K562 (cell line): ENCODE measurements at regions not wholly inside any gene's neighbourhood (a gene's known extent, or its start where the extent isn't known, plus 50 kb on each side); places are given as distances from the start of the nearest gene placed in this dataset.

Experiments
- ATAC-seq: fragments of 200-7000 bp; cut with Tn5 transposase; 3 replicates; pipeline ENCODE4 v1.9.1; 2020; ENCODE audit warnings: moderate library complexity
- BruUV-seq: library from RNA; stranded (reverse); fragments of 400-500 nt; replicated peaks from 2 replicates; lab custom pipeline; 2021; lab: Mats Ljungman, UMichigan
- CTCF ChIA-PET: fragments of 300-600 bp; formaldehyde crosslinking; extraction: SDS; loops from one replicate; lab custom pipeline; 2021; ENCODE audit warnings: low intra/inter-chr PET ratio; lab: Yijun Ruan, JAX
- POLR2A ChIA-PET: fragments of 300-600, 350-650 bp; sonication (Branson Sonifier 250); formaldehyde crosslinking; extraction: SDS; loops from one replicate; lab custom pipeline; 2021; ENCODE audit warnings: antibody characterized with exemption, inconsistent platforms; lab: Yijun Ruan, JAX
- DNase-seq, 4 experiments: peaks; one replicate each; pipeline versions ENCODE4 v3.0.0 to v3.0.0-alpha.2; 2011 to 2018; ENCODE audit warnings: low spot score in 3 of 4, mixed read lengths in 3 of 4; ENCODE audit errors: extremely low read depth in 1 of 4
- FAIRE-seq: peaks from 2 replicates; lab custom pipeline; 2011; peaks lifted over from hg19 to GRCh38; lab: Jason Lieb, UNC
- H2AFZ ChIP-seq: 2 replicates; pipeline ENCODE4 v1.6.0; 2011; ENCODE audit warnings: low read depth, low read length, control low read depth, inconsistent platforms
- H3K27ac ChIP-seq: fragments of 200-600 bp; 3 replicates; pipeline ENCODE4 v1.8.0; 2011; ENCODE audit warnings: low read depth, mild to moderate bottlenecking, control low read depth, inconsistent platforms, low read length, moderate library complexity, mixed read lengths; ENCODE audit errors: extremely low read depth
- H3K27me3 ChIP-seq, 2 experiments: fragments of 300-600 bp in 1 of 2; 2 replicates in 1 of 2; 3 replicates in 1 of 2; pipeline versions ENCODE4 v1.6.0 to v1.8.0; 2011; ENCODE audit warnings: inconsistent platforms in 2 of 2, low read length in 2 of 2, mild to moderate bottlenecking in 1 of 2, mixed read lengths in 1 of 2, moderate library complexity in 1 of 2; ENCODE audit not compliant: control insufficient read depth in 2 of 2, insufficient read depth in 2 of 2
- H3K36me3 ChIP-seq: fragments of 300-600 bp; 3 replicates; pipeline ENCODE4 v1.8.0; 2011; ENCODE audit warnings: mild to moderate bottlenecking, low read length, inconsistent platforms; ENCODE audit not compliant: control insufficient read depth, insufficient read depth
- H3K4me1 ChIP-seq, 2 experiments: fragments of 200-600 bp in 1 of 2; replicated peaks in 1 of 2; 2 replicates in 1 of 2; 3 replicates in 1 of 2; pipeline versions ENCODE4 v1.5.1 to v1.8.0; 2011; ENCODE audit warnings: inconsistent platforms in 2 of 2, low read length in 2 of 2, mild to moderate bottlenecking in 1 of 2, mixed read lengths in 1 of 2, moderate library complexity in 1 of 2; ENCODE audit not compliant: control insufficient read depth in 2 of 2, insufficient read depth in 2 of 2
- H3K4me2 ChIP-seq: 2 replicates; pipeline ENCODE4 v1.6.1; 2011; ENCODE audit warnings: low read length, control low read depth, inconsistent platforms, mixed read lengths; ENCODE audit not compliant: insufficient read depth
- H3K4me3 ChIP-seq: fragments of 200-600 bp; sonication (generic), shearing (Covaris generic); 2 replicates; pipeline ENCODE4 v1.5.1; 2016; ENCODE audit warnings: control low read depth, inconsistent platforms
- H3K79me2 ChIP-seq: fragments of 200-600 bp; 3 replicates; pipeline ENCODE4 v1.8.0; 2011; ENCODE audit warnings: low read length, inconsistent platforms; ENCODE audit not compliant: control insufficient read depth, insufficient read depth
- H3K9ac ChIP-seq, 2 experiments: 2 replicates each; pipeline versions ENCODE4 v1.6.0 to v1.6.1; 2011; ENCODE audit warnings: low read depth in 2 of 2, low read length in 2 of 2, control low read depth in 1 of 2, inconsistent platforms in 1 of 2, mild to moderate bottlenecking in 1 of 2, mixed read lengths in 1 of 2; ENCODE audit not compliant: insufficient read depth in 1 of 2
- H3K9me1 ChIP-seq: one replicate; pipeline ENCODE4 v1.6.0; 2011; ENCODE audit warnings: inconsistent platforms, mild to moderate bottlenecking, low read length, moderate library complexity; ENCODE audit not compliant: control insufficient read depth, insufficient read depth
- H3K9me3 ChIP-seq: replicated peaks from 2 replicates; pipeline ENCODE4 v1.5.1; 2011; ENCODE audit warnings: low read depth, low read length, inconsistent platforms; ENCODE audit not compliant: control insufficient read depth, insufficient read depth
- H4K20me1 ChIP-seq: replicated peaks from 2 replicates; pipeline ENCODE4 v1.6.1; 2011; ENCODE audit warnings: low read length, inconsistent platforms, mixed read lengths; ENCODE audit not compliant: control insufficient read depth, insufficient read depth
- ARID1B ChIP-seq: fragments of 450-650 bp; IDR thresholded peaks from 2 replicates; pipeline ENCODE4 v1.6.1; 2016; ENCODE audit warnings: antibody characterized with exemption, mild to moderate bottlenecking, inconsistent platforms
- BRD4 ChIP-seq: fragments of 200-600 bp; sonication (generic); IDR thresholded peaks from 2 replicates; pipeline ENCODE4 v1.6.1; 2017; ENCODE audit warnings: inconsistent platforms
- ETV6 ChIP-seq, 3 experiments: fragments of 150-350 bp in 1 of 3; sonication (generic) in 1 of 3; formaldehyde crosslinking in 1 of 3; IDR thresholded peaks; 2 replicates each; pipeline versions ENCODE4 v1.6.1 to v1.8.0; 2014 to 2022; ENCODE audit warnings: borderline replicate concordance in 2 of 3, low read depth in 2 of 3, antibody characterized with exemption in 1 of 3, low read length in 1 of 3, mild to moderate bottlenecking in 1 of 3, missing genetic modification reagents in 1 of 3
- GTF2A2 ChIP-seq: IDR thresholded peaks from 2 replicates; pipeline ENCODE4 v1.6.1; 2016; ENCODE audit warnings: mild to moderate bottlenecking, missing genetic modification characterization, missing compliant biosample characterization
- LARP7 ChIP-seq: fragments of 450-650 bp; IDR thresholded peaks from 2 replicates; pipeline ENCODE4 v1.6.1; 2016
- NUFIP1 ChIP-seq: fragments of 450-650 bp; IDR thresholded peaks from 2 replicates; pipeline ENCODE4 v1.6.1; 2018; ENCODE audit not compliant: partially characterized antibody
- SMARCE1 ChIP-seq: fragments of 450-650 bp; IDR thresholded peaks from 2 replicates; pipeline ENCODE4 v1.7.1; 2016; ENCODE audit warnings: mild to moderate bottlenecking
- ZNF121 ChIP-seq: sonication (generic); formaldehyde crosslinking; conservative IDR thresholded peaks from 2 replicates; pipeline ENCODE4 v1.8.0; 2022; ENCODE audit warnings: missing genetic modification reagents
- WGBS: fragments of 100-300 bp; shearing (Covaris generic); methylation state at CpG from one replicate; pipeline ENCODE4 v1.1.6; 2016; ENCODE audit warnings: low coverage, mixed read lengths; ENCODE audit not compliant: insufficient coverage; ENCODE audit errors: missing lambda C conversion rate; 5-methylcytosine and 5-hydroxymethylcytosine counted together
- in situ Hi-C: fragments of 300-500 bp; cut with MboI; formaldehyde crosslinking; loops from 4 replicates; pipeline ENCODE4 v1.15.0; 2018; ENCODE audit warnings: inconsistent platforms, mixed read lengths
- intact Hi-C: fragments of 100-400 bp; cut with micrococcal nuclease; formaldehyde crosslinking; loops from 2 replicates; pipeline ENCODE4 v1.14.2; 2022
- TF ChIP-seq, protein P1 (sequence below), 2 experiments: fragments of 450-650 bp; IDR thresholded peaks; 2 replicates each; pipeline ENCODE4 v1.6.1; 2016
- TF ChIP-seq, protein P2 (sequence below): IDR thresholded peaks from 2 replicates; pipeline ENCODE4 v1.6.1; 2016; ENCODE audit warnings: missing genetic modification characterization, missing compliant biosample characterization

- no peak for FAIRE-seq
- no peaks in the 10 kb centered on the region; the same call in 1 of the 3 replicates for H3K36me3 ChIP-seq
Measured at GRCh38 chr19:28537896-28538295, 675.1 kb downstream of the UQCRFS1 start.

More at GRCh38 chr19:28537896-28538295, 675.1 kb downstream of the UQCRFS1 start:
- CTCF ChIA-PET, result no interaction called here
- Histone ChIP-seq H3K4me1 (peaks cover 0 to 3% of the 10 kb centered on the region in 2 experiments; a peak in 2 of 5 replicates), H2AFZ (no peak overlapping the region), H3K27me3 (no peaks in the 10 kb centered on the region), H4K20me1 (no peaks in the 10 kb centered on the region), H3K4me2 (no peak overlapping the region), H3K9ac (peak overlapping the region in 1 of 2 experiments; percentile 71; a peak in 2 of 4 replicates), H3K9me3 (no peaks in the 10 kb centered on the region), H3K9me1 (no peaks in the 10 kb centered on the region), H3K79me2 (peaks cover 93% of the 10 kb centered on the region), H3K4me3 (peak overlapping the region; percentile 17; the same call in 1 of the 2 replicates), H3K27ac (peak overlapping the region; percentile 88; the same call in 2 of the 3 replicates)
- POLR2A ChIA-PET, result interaction anchor here (0.7 to 1.4 kb wide), 4 partner anchors 12 to 119 kb away, joined by 3 to 7 read pairs (median 4); no protein-coding TSS in a partner anchor
- BruUV-seq, result no TSS peak
- ATAC-seq, result no peak
- intact Hi-C loops, result no loop called here
- TF ChIP-seq ZNF121 (CRISPR knock-in tag) (no peak), ARID1B (0 out of 2 replicates have a peak, but pooled peaks have one; percentile 12), ETV6 (IDR thresholded peaks at IDR 0.05; ENCODE audit: borderline replicate concordance in 1 of 2, low read depth in 2 of 2, low read length in 1 of 2) (no peak), ETV6 (CRISPR knock-in tag; IDR thresholded peaks at IDR 0.05; ENCODE audit: borderline replicate concordance) (no peak), NUFIP1 (no peak), GTF2A2 (tag) (no peak), BRD4 (0 out of 2 replicates have a peak, but pooled peaks have one; percentile 5), LARP7 (peak; percentile 59; the same call in 1 of the 2 replicates), SMARCE1 (0 out of 2 replicates have a peak, but pooled peaks have one; percentile 17)
- TF ChIP-seq, protein P1, sequence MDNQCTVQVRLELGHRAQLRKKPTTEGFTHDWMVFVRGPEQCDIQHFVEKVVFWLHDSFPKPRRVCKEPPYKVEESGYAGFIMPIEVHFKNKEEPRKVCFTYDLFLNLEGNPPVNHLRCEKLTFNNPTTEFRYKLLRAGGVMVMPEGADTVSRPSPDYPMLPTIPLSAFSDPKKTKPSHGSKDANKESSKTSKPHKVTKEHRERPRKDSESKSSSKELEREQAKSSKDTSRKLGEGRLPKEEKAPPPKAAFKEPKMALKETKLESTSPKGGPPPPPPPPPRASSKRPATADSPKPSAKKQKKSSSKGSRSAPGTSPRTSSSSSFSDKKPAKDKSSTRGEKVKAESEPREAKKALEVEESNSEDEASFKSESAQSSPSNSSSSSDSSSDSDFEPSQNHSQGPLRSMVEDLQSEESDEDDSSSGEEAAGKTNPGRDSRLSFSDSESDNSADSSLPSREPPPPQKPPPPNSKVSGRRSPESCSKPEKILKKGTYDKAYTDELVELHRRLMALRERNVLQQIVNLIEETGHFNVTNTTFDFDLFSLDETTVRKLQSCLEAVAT (IDR thresholded peaks at IDR 0.05), result peak; percentile 97
- TF ChIP-seq, protein P2, sequence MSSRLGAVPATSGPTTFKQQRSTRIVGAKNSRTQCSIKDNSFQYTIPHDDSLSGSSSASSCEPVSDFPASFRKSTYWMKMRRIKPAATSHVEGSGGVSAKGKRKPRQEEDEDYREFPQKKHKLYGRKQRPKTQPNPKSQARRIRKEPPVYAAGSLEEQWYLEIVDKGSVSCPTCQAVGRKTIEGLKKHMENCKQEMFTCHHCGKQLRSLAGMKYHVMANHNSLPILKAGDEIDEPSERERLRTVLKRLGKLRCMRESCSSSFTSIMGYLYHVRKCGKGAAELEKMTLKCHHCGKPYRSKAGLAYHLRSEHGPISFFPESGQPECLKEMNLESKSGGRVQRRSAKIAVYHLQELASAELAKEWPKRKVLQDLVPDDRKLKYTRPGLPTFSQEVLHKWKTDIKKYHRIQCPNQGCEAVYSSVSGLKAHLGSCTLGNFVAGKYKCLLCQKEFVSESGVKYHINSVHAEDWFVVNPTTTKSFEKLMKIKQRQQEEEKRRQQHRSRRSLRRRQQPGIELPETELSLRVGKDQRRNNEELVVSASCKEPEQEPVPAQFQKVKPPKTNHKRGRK (tag), result peak; percentile 20; the same call in 1 of the 2 replicates
- DNase-seq, result no peak
- in situ Hi-C loops, result no loop called here
- WGBS, result 39% methylated on average over 2 of the region's 2 CpGs
